ENCODE measurements at regions not wholly inside any gene's neighbourhood (a gene's known extent, or its start where the extent isn't known, plus 50 kb on each side); places are given as distances from the start of the nearest gene placed in this dataset.

GRCh38 chr2:236675526-236675925 is 105.9 kb downstream of the ACKR3 start:
- Histone ChIP-seq H3K9ac (replicated peaks in 1 of 4; ENCODE audit: extremely low read depth in 1 of 4, low read depth in 3 of 4, low read length in 3 of 4) (no peak overlapping the region), H3K4me1 (replicated peaks in 1 of 4; ENCODE audit: control insufficient read depth in 3 of 4, insufficient read depth in 4 of 4, low read length in 3 of 4) (peaks cover 0 to 4% (median 0%) of the 10 kb centered on the region in 4 experiments; a peak in 1 of 7 replicates)
- POLR2A ChIA-PET (ENCODE audit: partially characterized antibody), result no interaction called here

More at GRCh38 chr2:236675526-236675925, 105.9 kb downstream of the ACKR3 start:
- Histone ChIP-seq H2AK5ac (ENCODE audit: low read depth, low read length) (no peak overlapping the region), H2BK12ac (ENCODE audit: low read depth, low read length) (no peak overlapping the region), H3K14ac (ENCODE audit: insufficient read length) (no peak overlapping the region), H4K20me1 (replicated peaks in 1 of 2; ENCODE audit: control insufficient read depth in 1 of 2, insufficient read depth in 2 of 2, low read length in 2 of 2) (peaks cover 0 to 4% of the 10 kb centered on the region in 2 experiments), H3K4me3 (ENCODE audit: extremely low read depth in 1 of 4, insufficient read depth in 2 of 4, low read depth in 3 of 4, low read length in 4 of 4) (no peak overlapping the region), H2BK120ac (replicated peaks; ENCODE audit: low read depth, low read length) (no peak overlapping the region), H4K5ac (ENCODE audit: insufficient read length, low read depth, low read length) (no peak overlapping the region), H2BK15ac (ENCODE audit: low read length) (no peak overlapping the region), H3K56ac (replicated peaks; ENCODE audit: insufficient read length, low read depth, low read length) (no peak overlapping the region), H2AFZ (ENCODE audit: low read length) (no peak overlapping the region), H3K27ac (ENCODE audit: low read depth, low read length) (no peak overlapping the region), H2BK5ac (ENCODE audit: low read depth, low read length) (no peak overlapping the region), H3K36me3 (ENCODE audit: control insufficient read depth in 2 of 4, insufficient read depth in 4 of 4, low read length in 3 of 4) (no peaks in the 10 kb centered on the region; a peak in 1 of 8 replicates), H4K8ac (ENCODE audit: extremely low read depth, insufficient read depth, low read length) (no peak overlapping the region), H3K79me1 (ENCODE audit: low read depth, low read length) (no peaks in the 10 kb centered on the region), H3K4ac (replicated peaks; ENCODE audit: insufficient read length, low read depth, low read length) (no peak overlapping the region), H2BK20ac (ENCODE audit: low read length) (no peak overlapping the region), H3K4me2 (ENCODE audit: insufficient read depth in 1 of 2, low read depth in 2 of 2, low read length in 2 of 2) (no peak overlapping the region), H3K9me3 (ENCODE audit: insufficient read depth in 2 of 2, low read depth in 1 of 2, low read length in 1 of 2) (peaks cover 10 to 14% of the 10 kb centered on the region in 2 experiments), H4K91ac (replicated peaks; ENCODE audit: insufficient read length, low read length) (no peak overlapping the region), H3K23me2 (ENCODE audit: low read depth, low read length) (no peaks in the 10 kb centered on the region), H3K23ac (ENCODE audit: insufficient read length) (no peak overlapping the region), H3K27me3 (replicated peaks in 1 of 4; ENCODE audit: control insufficient read depth in 3 of 4, extremely low read depth in 1 of 4, insufficient read depth in 3 of 4, low read length in 3 of 4) (no peaks in the 10 kb centered on the region), H3K18ac (ENCODE audit: extremely low read depth, low read length) (no peak overlapping the region), H3K79me2 (ENCODE audit: control insufficient read depth in 1 of 2, insufficient read depth in 2 of 2, low read length in 2 of 2) (no peaks in the 10 kb centered on the region)
- CTCF ChIA-PET (ENCODE audit: partially characterized antibody), result no interaction called here
- no peak for FAIRE-seq
- no peak for TF ChIP-seq SAP30 (IDR thresholded peaks at IDR 0.05; ENCODE audit: insufficient read depth, insufficient replicate concordance, low read length)
- DNase-seq (ENCODE audit: low read depth in 1 of 2, low spot score in 2 of 2), result no peak

Data from H1 (cell line).